Memory B cell (primary cell): ENCODE measurements at regions not wholly inside any gene's neighbourhood (a gene's known extent, or its start where the extent isn't known, plus 50 kb on each side); places are given as distances from the start of the nearest gene placed in this dataset.

Source experiments
- ATAC-seq: fragments of 150-1000 bp; cut with Tn5 transposase; 2 replicates; pipeline ENCODE4 v1.10.0; 2021; ENCODE audit warnings: low read depth, mild to moderate bottlenecking, moderate library complexity
- DNase-seq, 2 donors: peaks; one replicate each; pipeline ENCODE4 v3.0.0; 2022; ENCODE audit warnings: low spot score in 2 of 2
- H3K27ac Mint-ChIP-seq: one replicate; pipeline ENCODE4 v1.8.0; 2022; ENCODE audit warnings: mild to moderate bottlenecking, moderate library complexity, mixed read lengths
- H3K27me3 Mint-ChIP-seq: one replicate; pipeline ENCODE4 v1.8.0; 2022; ENCODE audit warnings: mixed read lengths
- H3K36me3 Mint-ChIP-seq: one replicate; pipeline ENCODE4 v1.8.0; 2022; ENCODE audit warnings: mild to moderate bottlenecking, mixed read lengths
- H3K4me1 Mint-ChIP-seq: one replicate; pipeline ENCODE4 v1.8.0; 2022; ENCODE audit warnings: mixed read lengths
- H3K4me3 Mint-ChIP-seq: one replicate; pipeline ENCODE4 v1.8.0; 2022; ENCODE audit warnings: mild to moderate bottlenecking, moderate library complexity, mixed read lengths
- H3K9me3 Mint-ChIP-seq: one replicate; pipeline ENCODE4 v1.8.0; 2022; ENCODE audit warnings: mixed read lengths

- ATAC-seq (no peak), DNase-seq (no peak)
- Mint-ChIP-seq H3K27me3 (no peaks in the 10 kb centered on the region), H3K4me1 (no peaks in the 10 kb centered on the region), H3K9me3 (peaks cover 6% of the 10 kb centered on the region), H3K4me3 (no peak overlapping the region), H3K27ac (no peak overlapping the region), H3K36me3 (peaks cover 2% of the 10 kb centered on the region)
Measured at GRCh38 chr10:53108317-53108934, 335.8 kb upstream of the MBL2 start.

- H3K27me3 Mint-ChIP-seq: no peaks in the 10 kb centered on the region
- ATAC-seq: no peak
- no peak overlapping the region for H3K27ac Mint-ChIP-seq
- H3K4me1 Mint-ChIP-seq: no peaks in the 10 kb centered on the region
- H3K4me3 Mint-ChIP-seq: no peak overlapping the region
- H3K36me3 Mint-ChIP-seq: peaks cover 2% of the 10 kb centered on the region
- peaks cover 6% of the 10 kb centered on the region for H3K9me3 Mint-ChIP-seq
- DNase-seq: no peak
Measured at GRCh38 chr10:53107711-53108110, 335.1 kb upstream of the MBL2 start.

DNA sequence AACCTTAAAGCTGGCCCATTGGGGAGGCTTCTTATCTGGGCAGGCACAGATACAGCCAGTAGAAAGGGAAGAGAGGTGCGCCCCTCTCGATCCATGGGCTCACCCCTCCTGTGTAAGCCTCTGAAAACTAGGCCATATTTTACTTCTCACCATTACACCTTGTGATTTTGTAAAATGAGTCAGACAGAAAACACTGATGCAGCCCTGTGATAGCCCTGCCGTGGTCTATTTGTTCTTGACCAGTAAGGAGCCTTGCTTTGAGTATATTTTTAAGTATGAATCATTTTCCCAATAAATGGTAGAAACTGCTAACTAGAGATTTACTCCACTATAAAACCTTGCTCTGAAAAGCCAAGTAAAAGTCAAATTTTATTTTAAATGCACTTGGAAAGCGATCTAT lies 329.8 kb upstream of the MBL2 start:
- no peak overlapping the region for H3K27ac Mint-ChIP-seq
- no peak overlapping the region for H3K4me3 Mint-ChIP-seq
- no peak for DNase-seq
- H3K36me3 Mint-ChIP-seq: no peaks in the 10 kb centered on the region
- no peaks in the 10 kb centered on the region for H3K4me1 Mint-ChIP-seq
- no peaks in the 10 kb centered on the region for H3K27me3 Mint-ChIP-seq
- no peaks in the 10 kb centered on the region for H3K9me3 Mint-ChIP-seq
- ATAC-seq: no peak

- H3K4me3 Mint-ChIP-seq: no peak overlapping the region
Measured at GRCh38 chr10:53093878-53094277, 321.3 kb upstream of the MBL2 start.

DNA sequence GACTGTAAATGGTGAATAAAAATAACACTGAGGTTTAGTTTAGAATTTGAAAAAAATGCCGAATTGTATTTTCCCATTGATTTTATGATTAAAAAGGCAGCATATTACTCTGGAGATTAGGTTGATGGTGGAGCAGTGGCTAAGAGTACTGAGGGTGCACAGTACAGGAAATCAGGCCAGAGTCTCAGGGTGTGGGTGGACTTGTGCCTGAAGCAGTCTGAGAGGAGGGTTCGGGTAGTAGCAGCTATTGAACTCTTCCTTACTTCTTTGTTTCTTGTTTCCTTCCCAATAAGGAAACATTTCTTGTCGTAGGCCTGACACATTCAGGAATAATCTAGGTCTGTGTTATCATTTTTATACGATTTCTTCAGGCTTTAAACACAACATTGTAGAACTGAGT lies 319.0 kb upstream of the MBL2 start:
- ATAC-seq: no peak
- H3K9me3 Mint-ChIP-seq: peaks cover 2% of the 10 kb centered on the region

More at GRCh38 chr10:53093878-53094277, 321.3 kb upstream of the MBL2 start:
- Mint-ChIP-seq H3K36me3 (no peaks in the 10 kb centered on the region), H3K27ac (no peak overlapping the region), H3K27me3 (no peaks in the 10 kb centered on the region), H3K4me1 (no peaks in the 10 kb centered on the region), H3K9me3 (peaks cover 2% of the 10 kb centered on the region)
- no peak for ATAC-seq
- DNase-seq: no peak

GRCh38 chr10:53088961-53089360 lies 316.4 kb upstream of the MBL2 start:
- Mint-ChIP-seq H3K36me3 (no peaks in the 10 kb centered on the region), H3K27ac (no peak overlapping the region), H3K4me3 (no peak overlapping the region), H3K27me3 (no peaks in the 10 kb centered on the region), H3K9me3 (peaks cover 8% of the 10 kb centered on the region), H3K4me1 (no peaks in the 10 kb centered on the region)
- ATAC-seq: no peak
- no peak for DNase-seq

More for the DNA sequence above, 319.0 kb upstream of the MBL2 start:
- no peak for DNase-seq
- Mint-ChIP-seq H3K27me3 (no peaks in the 10 kb centered on the region), H3K4me3 (no peak overlapping the region), H3K36me3 (no peaks in the 10 kb centered on the region), H3K4me1 (no peaks in the 10 kb centered on the region), H3K27ac (no peak overlapping the region)

DNA sequence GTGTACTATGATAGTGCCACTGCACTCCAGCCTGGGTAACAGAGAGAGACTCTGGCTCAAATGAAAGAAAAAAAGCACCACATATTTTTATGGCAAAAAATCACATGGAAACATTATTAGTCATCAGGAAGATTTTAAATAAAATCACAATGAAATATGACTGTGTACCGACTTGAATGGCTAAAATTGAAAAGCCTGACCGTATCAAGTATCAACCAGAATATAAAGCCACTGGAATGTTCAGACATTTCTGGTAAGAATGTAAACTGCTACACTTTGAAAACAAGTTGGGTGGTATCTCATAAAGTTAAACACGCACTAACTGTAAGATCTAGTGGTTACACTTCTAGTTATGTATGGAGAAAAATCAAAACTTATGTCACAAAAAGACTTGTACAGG lies 306.7 kb upstream of the MBL2 start:
- H3K4me1 Mint-ChIP-seq: no peaks in the 10 kb centered on the region
- H3K9me3 Mint-ChIP-seq: no peaks in the 10 kb centered on the region
- H3K36me3 Mint-ChIP-seq: no peaks in the 10 kb centered on the region
- no peak overlapping the region for H3K4me3 Mint-ChIP-seq
- H3K27ac Mint-ChIP-seq: no peak overlapping the region
- DNase-seq (no peak), ATAC-seq (no peak)
- no peaks in the 10 kb centered on the region for H3K27me3 Mint-ChIP-seq

- no peaks in the 10 kb centered on the region for H3K36me3 Mint-ChIP-seq
- no peak for DNase-seq
- no peak overlapping the region for H3K4me3 Mint-ChIP-seq
- H3K9me3 Mint-ChIP-seq: no peaks in the 10 kb centered on the region
- no peak for ATAC-seq
- H3K4me1 Mint-ChIP-seq: no peaks in the 10 kb centered on the region
- H3K27ac Mint-ChIP-seq: no peak overlapping the region
- no peaks in the 10 kb centered on the region for H3K27me3 Mint-ChIP-seq
Measured at GRCh38 chr10:53076948-53077347, 304.4 kb upstream of the MBL2 start.

GRCh38 chr10:53075469-53075868 lies 302.9 kb upstream of the MBL2 start:
- ATAC-seq: no peak
- Mint-ChIP-seq H3K4me1 (no peaks in the 10 kb centered on the region), H3K9me3 (no peaks in the 10 kb centered on the region), H3K36me3 (no peaks in the 10 kb centered on the region), H3K27me3 (no peaks in the 10 kb centered on the region), H3K27ac (no peak overlapping the region), H3K4me3 (no peak overlapping the region)
- no peak for DNase-seq

DNA sequence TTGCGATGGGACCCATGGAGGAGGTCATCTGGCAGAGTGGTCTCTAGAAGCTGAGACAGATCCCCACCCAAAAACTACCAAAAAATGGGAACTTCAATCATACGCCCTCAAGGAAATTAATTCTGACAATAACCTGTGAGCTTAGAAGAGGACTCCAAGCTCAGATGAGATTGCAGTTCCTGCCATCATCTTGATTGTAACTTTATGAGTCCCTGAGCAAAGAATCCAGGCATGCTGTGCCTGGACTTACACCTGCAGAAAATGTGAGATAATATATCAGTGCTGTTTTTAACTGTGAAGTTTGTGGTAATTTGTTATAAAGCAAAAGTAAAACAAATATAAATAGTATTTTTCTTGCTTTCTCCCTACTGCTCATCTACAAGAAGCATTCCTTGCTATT lies 299.6 kb upstream of the MBL2 start:
- Mint-ChIP-seq H3K9me3 (no peaks in the 10 kb centered on the region), H3K4me1 (no peaks in the 10 kb centered on the region), H3K36me3 (no peaks in the 10 kb centered on the region), H3K4me3 (no peak overlapping the region), H3K27me3 (no peaks in the 10 kb centered on the region), H3K27ac (no peak overlapping the region)
- no peak for ATAC-seq
- no peak for DNase-seq

DNA sequence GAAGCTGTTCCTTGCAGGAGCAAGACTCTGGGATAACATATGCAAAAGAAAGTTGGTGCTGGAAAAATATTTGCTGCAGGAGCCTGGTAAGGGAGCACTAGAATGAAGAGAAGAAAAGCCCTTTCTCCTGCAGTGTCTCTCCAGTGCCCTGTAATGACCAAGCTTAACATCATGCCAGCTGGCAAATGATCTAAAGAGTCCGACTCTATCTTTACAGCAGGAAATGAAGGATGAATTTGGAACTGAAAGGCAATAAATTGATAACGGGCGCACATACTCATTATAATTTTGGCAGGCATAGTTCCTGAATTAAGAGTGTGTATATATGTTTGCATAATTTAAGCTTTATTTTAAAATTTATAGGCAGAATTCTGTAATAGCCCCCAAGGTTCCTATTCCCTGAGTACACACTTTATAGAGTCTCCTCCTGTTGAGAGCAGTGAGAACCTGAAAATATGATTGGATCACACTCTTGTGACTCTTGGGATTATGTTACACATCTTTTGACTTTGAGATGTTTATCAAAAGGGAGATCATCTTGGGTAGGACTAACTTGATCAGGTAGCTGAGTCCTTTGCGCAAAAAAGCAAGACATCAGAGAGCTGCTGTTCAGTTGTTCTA lies 299.0 kb upstream of the MBL2 start:
- Mint-ChIP-seq H3K36me3 (no peaks in the 10 kb centered on the region), H3K27me3 (no peaks in the 10 kb centered on the region), H3K9me3 (no peaks in the 10 kb centered on the region), H3K4me1 (no peaks in the 10 kb centered on the region), H3K4me3 (no peak overlapping the region), H3K27ac (no peak overlapping the region)
- no peak for ATAC-seq
- no peak for DNase-seq

DNA sequence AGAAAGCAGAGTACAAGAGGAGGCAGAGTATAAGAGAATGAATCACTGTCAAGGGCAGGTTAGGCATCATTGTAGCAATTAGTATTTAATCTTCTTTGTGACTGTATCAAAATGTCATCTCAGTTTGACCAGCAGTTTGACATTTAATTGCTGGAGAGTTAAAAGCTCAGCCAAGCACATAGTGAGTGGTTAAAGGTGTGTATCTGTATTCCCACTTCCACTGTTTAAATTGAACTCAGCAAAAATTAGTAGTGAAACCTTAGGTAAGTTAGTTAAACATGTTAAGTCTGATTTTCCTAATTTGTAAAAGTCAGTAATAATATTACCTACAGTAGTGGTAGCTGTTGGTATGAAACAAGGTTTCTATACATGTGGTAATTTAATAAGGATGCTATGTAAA lies 296.4 kb upstream of the MBL2 start:
- ATAC-seq: no peak
- no peaks in the 10 kb centered on the region for H3K4me1 Mint-ChIP-seq
- no peak overlapping the region for H3K4me3 Mint-ChIP-seq
- H3K36me3 Mint-ChIP-seq: no peaks in the 10 kb centered on the region
- no peak for DNase-seq
- no peak overlapping the region for H3K27ac Mint-ChIP-seq
- no peaks in the 10 kb centered on the region for H3K9me3 Mint-ChIP-seq
- H3K27me3 Mint-ChIP-seq: no peaks in the 10 kb centered on the region

DNA sequence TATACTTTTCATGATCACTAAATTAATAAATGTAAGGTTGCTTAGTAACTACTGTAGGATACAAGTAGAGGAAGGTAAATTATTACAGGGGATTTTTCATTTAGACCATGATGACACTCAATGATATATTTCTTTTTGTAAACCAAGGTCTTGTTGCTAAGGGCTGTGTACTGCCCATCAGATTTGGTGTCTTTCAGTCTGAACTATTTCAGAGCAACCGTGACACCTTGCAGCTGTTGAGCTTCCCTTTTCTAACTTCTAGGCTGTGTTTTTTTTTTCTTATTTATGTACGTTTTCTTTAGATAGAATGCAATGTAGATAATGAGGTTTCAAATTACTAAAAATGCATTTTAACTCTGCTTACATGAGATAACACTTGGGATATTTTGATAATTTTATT lies 292.0 kb upstream of the MBL2 start:
- Mint-ChIP-seq H3K36me3 (no peaks in the 10 kb centered on the region), H3K27ac (no peak overlapping the region), H3K9me3 (peaks cover 4% of the 10 kb centered on the region), H3K4me1 (no peaks in the 10 kb centered on the region), H3K4me3 (no peak overlapping the region), H3K27me3 (peaks cover 3% of the 10 kb centered on the region)
- DNase-seq (no peak), ATAC-seq (no peak)

- Mint-ChIP-seq H3K4me3 (no peak overlapping the region), H3K27ac (no peak overlapping the region), H3K9me3 (peaks cover 4% of the 10 kb centered on the region), H3K4me1 (no peaks in the 10 kb centered on the region), H3K27me3 (peaks cover 3% of the 10 kb centered on the region), H3K36me3 (no peaks in the 10 kb centered on the region)
- ATAC-seq (no peak), DNase-seq (no peak)
Measured at GRCh38 chr10:53063805-53064204, 291.2 kb upstream of the MBL2 start.

- no peaks in the 10 kb centered on the region for H3K27me3 Mint-ChIP-seq
- H3K4me1 Mint-ChIP-seq: no peaks in the 10 kb centered on the region
- H3K36me3 Mint-ChIP-seq: no peaks in the 10 kb centered on the region
- H3K9me3 Mint-ChIP-seq: peaks cover 2% of the 10 kb centered on the region
- DNase-seq: no peak
- H3K27ac Mint-ChIP-seq: no peak overlapping the region
- no peak overlapping the region for H3K4me3 Mint-ChIP-seq
- ATAC-seq: no peak
Measured at GRCh38 chr10:53052521-53053164, 280.1 kb upstream of the MBL2 start.
